WTC11 (cell line): ENCODE measurements at regions not wholly inside any gene's neighbourhood (a gene's known extent, or its start where the extent isn't known, plus 50 kb on each side); places are given as distances from the start of the nearest gene placed in this dataset.
A peak's percentile ranks its signal among the peaks of the same experiment; 100 is the strongest.

Experiments
- ATAC-seq: fragments of 200-7000 bp; cut with Tn5 transposase; 2 replicates; pipeline ENCODE4 v1.10.0; 2021; ENCODE audit warnings: mild to moderate bottlenecking, moderate library complexity
- CTCF ChIA-PET: fragments of 300-600 bp; sonication (Branson Sonifier 250); formaldehyde crosslinking; loops from one replicate; lab custom pipeline; 2021; ENCODE audit warnings: antibody characterized with exemption; lab: Charles Lee
- POLR2A ChIA-PET: fragments of 350-600 bp; sonication (Branson Sonifier 250); formaldehyde crosslinking; loops from one replicate; lab custom pipeline; 2021; ENCODE audit warnings: antibody characterized with exemption; lab: Charles Lee
- DNase-seq: peaks from one replicate; pipeline ENCODE4 v3.0.0; 2021; ENCODE audit warnings: low spot score
- H3K27ac Mint-ChIP-seq: 2 replicates; pipeline ENCODE4 v1.8.0; 2021; ENCODE audit warnings: mixed read lengths
- H3K27me3 Mint-ChIP-seq: 2 replicates; pipeline ENCODE4 v1.8.0; 2021; ENCODE audit warnings: low read depth, mild to moderate bottlenecking, moderate library complexity, mixed read lengths
- H3K36me3 Mint-ChIP-seq: 2 replicates; pipeline ENCODE4 v1.8.0; 2021; ENCODE audit warnings: mixed read lengths
- H3K4me1 Mint-ChIP-seq: 2 replicates; pipeline ENCODE4 v1.8.0; 2022; ENCODE audit warnings: mixed read lengths
- H3K4me3 Mint-ChIP-seq: 2 replicates; pipeline ENCODE4 v1.8.0; 2021; ENCODE audit warnings: mild to moderate bottlenecking, moderate library complexity, mixed read lengths
- H3K9me3 Mint-ChIP-seq: 2 replicates; pipeline ENCODE4 v1.8.0; 2021; ENCODE audit warnings: mixed read lengths
- ATF6 ChIP-seq: sonication (generic); formaldehyde crosslinking; IDR thresholded peaks from 2 replicates; pipeline ENCODE4 v1.8.1; 2023; ENCODE audit warnings: mild to moderate bottlenecking, missing genetic modification reagents
- ELF4 ChIP-seq: sonication (generic); formaldehyde crosslinking; IDR thresholded peaks from 2 replicates; pipeline ENCODE4 v1.8.1; 2022; ENCODE audit warnings: low read depth, mild to moderate bottlenecking, moderate library complexity, missing genetic modification reagents
- FOXJ3 ChIP-seq: sonication (generic); formaldehyde crosslinking; IDR thresholded peaks from 2 replicates; pipeline ENCODE4 v1.9.0; 2021; ENCODE audit warnings: missing genetic modification reagents, mild to moderate bottlenecking, borderline replicate concordance
- GABPB1 ChIP-seq: sonication (generic); formaldehyde crosslinking; IDR thresholded peaks from 2 replicates; pipeline ENCODE4 v1.8.1; 2023; ENCODE audit warnings: mild to moderate bottlenecking, missing genetic modification reagents
- IRF2 ChIP-seq: sonication (generic); formaldehyde crosslinking; IDR thresholded peaks from 2 replicates; pipeline ENCODE4 v1.8.0; 2022; ENCODE audit warnings: low read depth, missing genetic modification reagents, borderline replicate concordance
- KAT7 ChIP-seq: sonication (generic); formaldehyde crosslinking; IDR thresholded peaks from 2 replicates; pipeline ENCODE4 v1.8.1; 2023; ENCODE audit warnings: missing genetic modification reagents, mild to moderate bottlenecking, borderline replicate concordance
- MAX ChIP-seq: sonication (generic); formaldehyde crosslinking; IDR thresholded peaks from 2 replicates; pipeline ENCODE4 v1.8.0; 2022; ENCODE audit warnings: mild to moderate bottlenecking, missing genetic modification reagents
- MLX ChIP-seq: sonication (generic); formaldehyde crosslinking; IDR thresholded peaks from 2 replicates; pipeline ENCODE4 v1.8.1; 2023; ENCODE audit warnings: mild to moderate bottlenecking, missing genetic modification reagents, moderate library complexity
- NFE2L1 ChIP-seq: sonication (generic); formaldehyde crosslinking; IDR thresholded peaks from 2 replicates; pipeline ENCODE4 v1.8.1; 2023; ENCODE audit warnings: missing genetic modification reagents
- NFYB ChIP-seq: sonication (generic); formaldehyde crosslinking; conservative IDR thresholded peaks from 2 replicates; pipeline ENCODE4 v1.8.0; 2022; ENCODE audit warnings: low read depth, missing genetic modification reagents
- PREB ChIP-seq: sonication (generic); formaldehyde crosslinking; IDR thresholded peaks from 2 replicates; pipeline ENCODE4 v1.8.1; 2022; ENCODE audit warnings: mild to moderate bottlenecking, missing genetic modification reagents, moderate library complexity, borderline replicate concordance
- PRRX2 ChIP-seq: fragments of 250-450 bp; sonication (Bioruptor Pico); IDR thresholded peaks from 2 replicates; pipeline ENCODE4 v1.8.0; 2021; ENCODE audit warnings: mild to moderate bottlenecking
- RELA ChIP-seq: sonication (generic); formaldehyde crosslinking; IDR thresholded peaks from 2 replicates; pipeline ENCODE4 v1.8.1; 2022; ENCODE audit warnings: missing genetic modification reagents, mild to moderate bottlenecking, borderline replicate concordance
- SOX15 ChIP-seq: fragments of 250-450 bp; sonication (Bioruptor Pico); IDR thresholded peaks from 2 replicates; pipeline ENCODE4 v1.9.0; 2021; ENCODE audit warnings: mild to moderate bottlenecking
- USF2 ChIP-seq: sonication (generic); formaldehyde crosslinking; IDR thresholded peaks from 2 replicates; pipeline ENCODE4 v1.8.1; 2023; ENCODE audit warnings: mild to moderate bottlenecking, missing genetic modification reagents, moderate library complexity
- ZNF138 ChIP-seq: sonication (generic); formaldehyde crosslinking; conservative IDR thresholded peaks from 2 replicates; pipeline ENCODE4 v1.8.1; 2022; ENCODE audit warnings: mild to moderate bottlenecking, moderate library complexity, missing genetic modification reagents
- ZNF263 ChIP-seq: sonication (generic); formaldehyde crosslinking; IDR thresholded peaks from 2 replicates; pipeline ENCODE4 v1.8.1; 2022; ENCODE audit warnings: low read depth, mild to moderate bottlenecking, moderate library complexity, missing genetic modification reagents
- ZNF281 ChIP-seq: sonication (generic); formaldehyde crosslinking; IDR thresholded peaks from 2 replicates; pipeline ENCODE4 v1.8.0; 2023; ENCODE audit warnings: mild to moderate bottlenecking, missing genetic modification reagents
- ZNF416 ChIP-seq: fragments of 250-450 bp; sonication (Bioruptor Pico); IDR thresholded peaks from 2 replicates; pipeline ENCODE4 v1.9.0; 2021; ENCODE audit warnings: mild to moderate bottlenecking, inconsistent platforms
- ZNF423 ChIP-seq: fragments of 250-450 bp; sonication (Bioruptor Pico); IDR thresholded peaks from 2 replicates; pipeline ENCODE4 v2.1.2; 2022; ENCODE audit warnings: mild to moderate bottlenecking, moderate library complexity
- ZNF425 ChIP-seq: fragments of 250-450 bp; sonication (Bioruptor Pico); conservative IDR thresholded peaks from 2 replicates; pipeline ENCODE4 v1.9.0; 2021; ENCODE audit warnings: mild to moderate bottlenecking
- ZNF671 ChIP-seq: fragments of 250-450 bp; sonication (Bioruptor Pico); IDR thresholded peaks from 2 replicates; pipeline ENCODE4 v1.8.0; 2021; ENCODE audit warnings: mild to moderate bottlenecking

GRCh38 chr4:187770345-187770744 is 225.2 kb upstream of the ZFP42 start:
- no peaks in the 10 kb centered on the region for H3K27me3 Mint-ChIP-seq
- ChIA-PET CTCF (no interaction called here), POLR2A (no interaction called here)
- peaks cover 14% of the 10 kb centered on the region for H3K4me1 Mint-ChIP-seq
- peak; percentile 39 for DNase-seq
- H3K36me3 Mint-ChIP-seq, result peaks cover 2% of the 10 kb centered on the region; the same call in 1 of the 2 replicates
- H3K4me3 Mint-ChIP-seq, result peak overlapping the region; percentile 45
- TF ChIP-seq KAT7, result no peak
- TF ChIP-seq NFYB (CRISPR knock-in tag), result peak; percentile 83
- H3K9me3 Mint-ChIP-seq, result peaks cover 3% of the 10 kb centered on the region; the same call in 1 of the 2 replicates
- peak; percentile 97 for ATAC-seq
- peak overlapping the region; percentile 93 for H3K27ac Mint-ChIP-seq

- Mint-ChIP-seq H3K27ac (no peak overlapping the region), H3K9me3 (peaks cover 26% of the 10 kb centered on the region), H3K36me3 (peaks cover 32% of the 10 kb centered on the region), H3K27me3 (peaks cover 3% of the 10 kb centered on the region; the same call in 1 of the 2 replicates), H3K4me1 (peaks cover 28% of the 10 kb centered on the region), H3K4me3 (no peak overlapping the region)
- ChIA-PET CTCF (no interaction called here), POLR2A (no interaction called here)
- DNase-seq, result no peak
- TF ChIP-seq ZNF423 (CRISPR knock-in tag) (no peak), NFE2L1 (CRISPR knock-in tag) (no peak), ZNF263 (CRISPR knock-in tag) (no peak), PRRX2 (CRISPR knock-in tag) (no peak), ZNF138 (CRISPR knock-in tag) (no peak), MLX (CRISPR knock-in tag) (no peak), IRF2 (CRISPR knock-in tag) (no peak), ELF4 (no peak), GABPB1 (CRISPR knock-in tag) (no peak), ZNF416 (CRISPR knock-in tag) (no peak), USF2 (CRISPR knock-in tag) (no peak), ZNF425 (CRISPR knock-in tag) (no peak), FOXJ3 (CRISPR knock-in tag) (no peak), SOX15 (CRISPR knock-in tag) (no peak), RELA (CRISPR knock-in tag) (no peak), ATF6 (CRISPR knock-in tag) (no peak), ZNF671 (CRISPR knock-in tag) (no peak), MAX (CRISPR knock-in tag) (no peak), PREB (no peak), ZNF281 (CRISPR knock-in tag) (no peak)
- no peak; the same call in 1 of the 2 replicates for ATAC-seq
These were observed 217.6 kb upstream of the ZFP42 start for GRCh38 chr4:187777954-187778353.
